ENCODE measurements at regions not wholly inside any gene's neighbourhood (a gene's known extent, or its start where the extent isn't known, plus 50 kb on each side); places are given as distances from the start of the nearest gene placed in this dataset.
"Not testable (repeated sequence)": the region's sequence is repeated elsewhere in the genome, so short reads cannot be mapped to it uniquely, and the experiment has no call there.

GRCh38 chr10:21413268-21413667 lies 112.2 kb downstream of the SKIDA1 start:
- ChIA-PET CTCF (no interaction called here), POLR2A (no interaction called here)

DNA sequence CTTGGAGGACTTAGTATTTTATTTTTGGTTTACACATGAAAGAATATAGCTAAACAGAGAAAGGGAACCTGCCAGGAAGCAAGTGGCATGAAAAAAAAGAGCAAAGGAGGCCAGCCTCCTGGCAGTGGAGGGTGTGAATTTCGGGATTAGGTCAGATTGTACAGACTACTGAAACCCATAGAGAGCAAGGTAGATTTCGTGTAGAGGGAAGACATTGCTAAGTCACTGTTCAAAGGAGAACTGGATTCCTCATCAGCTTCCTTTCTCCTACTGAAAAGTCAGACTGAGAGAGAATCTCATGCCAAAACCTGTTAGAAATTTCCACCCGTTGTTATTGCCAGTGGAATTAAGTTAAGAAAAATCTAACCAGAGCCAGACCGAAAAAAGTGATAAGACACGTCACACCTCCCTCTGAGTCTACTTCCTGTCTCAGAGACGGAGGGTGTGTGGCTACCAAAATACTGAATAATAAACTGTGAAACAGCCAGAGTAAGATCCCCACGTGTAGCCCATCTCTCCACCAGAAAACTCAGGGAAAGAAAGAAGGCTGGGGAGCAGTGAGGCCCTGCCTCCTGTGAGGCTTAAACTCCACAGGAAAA lies 118.8 kb downstream of the SKIDA1 start:
- CTCF ChIA-PET, result no interaction called here

GRCh38 chr10:21405981-21406380 lies 119.5 kb downstream of the SKIDA1 start:
- POLR2A ChIA-PET, result no interaction called here
- CTCF ChIA-PET, result no interaction called here

More for the DNA sequence above, 118.8 kb downstream of the SKIDA1 start:
- POLR2A ChIA-PET, result no interaction called here

- ChIA-PET POLR2A (no interaction called here), CTCF (no interaction called here)
Observed at GRCh38 chr10:21403256-21404015, 122.0 kb downstream of the SKIDA1 start.

DNA sequence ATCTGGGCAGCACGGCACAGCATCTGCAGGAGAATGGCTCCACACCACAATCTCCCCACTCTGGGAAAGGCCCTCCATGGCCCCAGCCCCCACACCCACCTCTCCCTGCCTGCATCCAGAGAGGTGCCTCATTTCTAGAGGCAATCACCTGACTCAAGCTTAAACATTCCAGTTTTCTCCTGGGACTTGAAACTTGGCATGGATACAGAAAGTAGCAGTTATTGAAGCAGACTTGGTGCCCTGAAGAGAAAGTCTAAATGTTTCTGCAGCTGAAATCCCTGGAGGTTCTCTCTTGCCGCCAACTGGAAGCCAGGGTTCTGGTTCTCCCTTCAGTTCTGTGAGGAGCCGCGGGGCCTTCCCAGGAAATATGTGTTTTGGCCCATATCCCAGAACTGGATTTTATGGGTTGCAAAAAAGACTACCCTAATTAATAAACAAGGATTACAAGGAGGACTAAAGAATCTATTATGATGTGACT lies 122.8 kb downstream of the SKIDA1 start:
- CTCF ChIA-PET, result no interaction called here
- POLR2A ChIA-PET, result no interaction called here

- ChIA-PET POLR2A (no interaction called here), CTCF (no interaction called here)
Observed at GRCh38 chr10:21401196-21401595, 124.3 kb downstream of the SKIDA1 start.

- POLR2A ChIA-PET, result no interaction called here
- CTCF ChIA-PET, result no interaction called here
Observed at GRCh38 chr10:21399392-21400035, 126.0 kb downstream of the SKIDA1 start.

DNA sequence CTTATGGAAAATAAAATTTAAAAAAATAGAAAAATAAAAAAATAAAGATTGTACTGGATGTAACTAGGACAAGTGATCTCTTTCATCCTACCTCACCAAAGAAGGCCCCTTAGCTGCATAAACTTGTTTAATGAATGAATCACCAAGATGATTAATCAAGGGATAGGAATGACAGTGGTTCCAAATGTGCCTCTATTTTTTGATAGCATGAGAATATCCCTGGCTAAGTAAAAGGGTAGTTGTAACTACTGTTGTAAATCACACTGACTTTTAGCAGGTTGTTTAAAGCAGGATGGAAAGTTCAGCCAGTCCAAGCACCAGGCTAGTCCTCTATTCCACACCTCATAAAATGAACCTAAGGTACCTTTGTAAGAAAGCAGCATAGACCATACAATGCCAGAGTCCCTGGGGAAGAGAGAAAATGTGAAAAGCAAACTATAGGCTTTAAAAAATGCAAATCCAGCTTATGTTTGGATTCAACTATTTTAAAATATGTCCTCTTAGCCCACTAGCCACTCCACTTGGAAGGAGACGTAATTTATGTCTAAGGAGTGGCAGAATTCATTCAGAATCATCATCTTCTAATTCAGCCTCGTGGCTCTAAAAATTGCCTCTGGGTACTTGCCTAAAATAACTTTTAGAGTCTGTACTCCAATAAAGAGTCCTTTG lies 126.8 kb downstream of the SKIDA1 start:
- POLR2A ChIA-PET, result interaction anchor here (0.7 kb wide), 1 partner anchor 92 kb away, joined by 7 read pairs; no protein-coding TSS in a partner anchor
- CTCF ChIA-PET, result no interaction called here

- POLR2A ChIA-PET, result no interaction called here
- CTCF ChIA-PET, result no interaction called here
Observed at GRCh38 chr10:21396889-21397288, 128.6 kb downstream of the SKIDA1 start.

DNA sequence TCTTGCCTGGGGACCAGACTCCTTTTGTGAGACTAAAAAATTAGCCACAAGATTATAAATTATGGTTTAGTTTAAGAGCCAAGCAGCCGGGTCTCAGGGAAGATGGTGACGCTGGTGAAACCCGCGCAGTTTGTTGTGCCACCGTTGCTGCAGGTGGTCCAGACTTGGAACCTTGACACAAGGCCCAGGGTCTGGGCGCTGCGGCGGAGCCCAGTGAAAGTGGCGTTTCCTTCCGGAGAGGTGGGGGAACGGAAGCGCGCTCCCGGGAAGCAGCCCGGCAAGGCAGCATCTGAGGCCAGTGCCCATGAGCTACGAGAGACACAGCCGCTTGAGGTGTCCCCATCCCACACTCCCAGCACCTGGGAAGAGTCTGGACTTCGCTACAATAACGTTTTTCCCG lies 131.6 kb downstream of the SKIDA1 start:
- POLR2A ChIA-PET, result no interaction called here

DNA sequence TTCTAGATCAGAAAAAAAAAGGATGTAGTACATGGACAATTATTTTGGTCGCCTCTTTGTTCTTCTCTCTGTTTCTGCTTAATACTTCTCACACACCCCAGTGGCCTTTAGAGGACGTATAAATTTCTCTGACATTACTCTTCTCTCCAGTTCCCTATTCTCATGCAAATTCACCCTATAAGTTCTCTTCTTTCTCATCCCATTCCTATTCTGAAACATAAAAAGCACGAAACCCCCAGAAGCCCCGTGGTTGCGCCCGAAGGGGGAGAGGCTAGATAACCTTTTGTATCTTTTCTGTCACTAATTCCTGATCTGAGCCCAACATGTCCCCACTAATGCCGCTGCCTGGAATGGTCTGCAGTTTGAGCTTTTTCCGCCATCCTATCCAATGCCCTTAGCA lies 136.9 kb downstream of the SKIDA1 start:
- POLR2A ChIA-PET, result interaction anchor here (0.5 kb wide), 1 partner anchor 176 kb away, joined by 4 read pairs; no protein-coding TSS in a partner anchor
- CTCF ChIA-PET, result no interaction called here

More for the DNA sequence above, 131.6 kb downstream of the SKIDA1 start:
- CTCF ChIA-PET, result no interaction called here

GRCh38 chr10:21387868-21388267 lies 137.6 kb downstream of the SKIDA1 start:
- POLR2A ChIA-PET, result no interaction called here
- CTCF ChIA-PET, result no interaction called here

- ChIA-PET POLR2A (no interaction called here), CTCF (no interaction called here)
Observed at GRCh38 chr10:21385996-21386585, 139.4 kb downstream of the SKIDA1 start.

- POLR2A ChIA-PET, result no interaction called here
- CTCF ChIA-PET, result no interaction called here
Observed at GRCh38 chr10:21385536-21385935, 139.9 kb downstream of the SKIDA1 start.

DNA sequence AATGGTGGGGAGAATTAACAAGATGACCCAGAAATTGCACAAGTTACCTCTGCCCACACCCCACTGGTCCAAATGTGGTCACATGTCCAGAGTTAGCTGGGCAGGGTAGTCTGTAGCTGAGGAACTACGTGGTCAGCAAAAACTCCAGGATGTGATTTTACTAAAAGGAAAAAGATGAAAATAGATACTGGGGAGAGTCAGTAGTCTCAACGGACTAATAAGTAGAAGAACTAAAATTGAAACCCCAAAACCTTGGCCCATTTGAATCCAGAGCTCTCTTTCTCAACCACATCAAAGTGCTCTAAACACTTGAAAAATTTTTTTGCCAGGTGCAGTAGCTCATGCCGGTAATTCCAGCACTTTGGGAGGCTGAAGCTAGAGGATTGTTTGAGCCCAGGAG lies 146.3 kb downstream of the SKIDA1 start:
- POLR2A ChIA-PET, result no interaction called here
- CTCF ChIA-PET, result no interaction called here

- CTCF ChIA-PET, POLR2A ChIA-PET: not testable (repeated sequence)
Observed at GRCh38 chr10:21375274-21375673, 150.2 kb downstream of the SKIDA1 start.

DNA sequence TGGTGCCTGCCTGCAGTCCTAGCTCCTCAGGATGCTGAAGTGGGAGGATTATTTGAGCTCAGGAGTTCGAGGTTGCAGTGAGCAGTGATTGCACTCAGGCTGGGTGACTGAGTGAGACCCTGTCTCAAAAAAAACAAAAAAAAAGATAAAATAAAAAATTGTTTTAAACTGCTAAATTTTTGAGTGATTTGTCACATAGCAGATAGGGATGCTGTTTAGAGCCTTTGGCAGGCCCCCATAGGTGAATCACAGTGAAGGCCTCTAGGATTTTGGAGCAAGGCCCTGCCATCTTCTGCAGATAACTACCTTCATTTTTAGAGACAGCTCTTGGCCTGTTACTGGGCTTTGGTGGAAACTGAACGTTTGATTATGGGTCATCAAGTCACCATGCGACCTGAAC lies 151.6 kb downstream of the SKIDA1 start:
- CTCF ChIA-PET, POLR2A ChIA-PET: not testable (repeated sequence)

DNA sequence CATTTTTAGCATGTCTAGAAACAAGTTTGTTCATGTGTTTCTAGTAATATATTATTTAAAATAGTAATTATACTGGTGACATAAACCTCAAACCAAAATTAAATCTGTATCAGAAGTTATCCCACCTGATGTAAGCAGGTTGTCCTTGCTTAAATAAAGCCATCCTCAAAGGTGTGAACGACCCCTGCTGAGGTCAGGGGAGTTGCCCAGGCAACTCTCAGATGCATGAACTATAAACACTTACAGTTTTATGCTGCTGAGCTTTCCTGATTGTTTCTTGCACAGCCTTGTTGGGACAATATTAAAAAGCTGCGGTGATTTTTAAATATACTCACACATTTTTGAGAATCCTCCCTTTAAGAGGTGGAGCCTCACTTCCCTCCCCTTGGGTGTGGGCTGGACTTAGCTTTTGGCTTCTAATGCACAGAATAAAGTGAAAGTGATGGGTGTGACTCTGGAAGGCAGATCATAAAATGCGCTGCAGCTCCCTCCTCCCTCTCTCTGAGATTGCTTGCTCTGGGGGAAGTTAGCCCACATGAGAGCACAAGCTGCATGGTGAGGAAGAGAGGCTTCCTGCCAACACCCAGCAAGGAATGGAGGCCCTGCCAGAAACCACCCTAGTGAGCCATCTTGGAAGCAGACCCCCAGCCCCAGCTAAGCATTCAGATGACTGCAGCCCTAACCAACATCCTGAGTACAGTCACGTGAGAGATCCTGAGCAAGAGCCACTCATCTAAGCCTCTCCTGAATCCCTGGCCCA lies 152.7 kb downstream of the SKIDA1 start:
- ChIA-PET CTCF (no interaction called here), POLR2A (no interaction called here)

GRCh38 chr10:21369697-21370096 lies 155.8 kb downstream of the SKIDA1 start:
- ChIA-PET CTCF (no interaction called here), POLR2A (no interaction called here)
